Activated CD8-positive, alpha-beta T cell treated with anti-CD3 and anti-CD28 coated beads for 36 hours (primary cell): ENCODE measurements at regions not wholly inside any gene's neighbourhood (a gene's known extent, or its start where the extent isn't known, plus 50 kb on each side); places are given as distances from the start of the nearest gene placed in this dataset.

Experiments used
- ATAC-seq: fragments of 200-7000 bp; cut with Tn5 transposase; one replicate; pipeline ENCODE4 v1.10.0; 2021; ENCODE audit warnings: mild to moderate bottlenecking, moderate library complexity
- CTCF ChIA-PET: fragments of 350-600 bp; sonication (Branson Sonifier 250); formaldehyde crosslinking; loops from one replicate; lab custom pipeline; 2021; ENCODE audit warnings: antibody characterized with exemption; lab: Charles Lee
- POLR2A ChIA-PET: fragments of 350-600 bp; sonication (Branson Sonifier 250); formaldehyde crosslinking; loops from one replicate; lab custom pipeline; 2021; ENCODE audit warnings: antibody characterized with exemption; lab: Charles Lee
- DNase-seq: peaks from one replicate; pipeline ENCODE4 v3.0.0-alpha.2; 2020
- H3K27ac Mint-ChIP-seq: one replicate; pipeline ENCODE4 v1.8.0; 2021; ENCODE audit warnings: mild to moderate bottlenecking, mixed read lengths
- H3K27me3 Mint-ChIP-seq: one replicate; pipeline ENCODE4 v1.8.0; 2021; ENCODE audit warnings: mixed read lengths
- H3K36me3 Mint-ChIP-seq: one replicate; pipeline ENCODE4 v1.8.0; 2021; ENCODE audit warnings: low read depth, mixed read lengths
- H3K4me1 Mint-ChIP-seq: one replicate; pipeline ENCODE4 v1.8.0; 2021; ENCODE audit warnings: low read depth, mixed read lengths
- H3K4me3 Mint-ChIP-seq: one replicate; pipeline ENCODE4 v1.8.0; 2021; ENCODE audit warnings: mild to moderate bottlenecking, moderate library complexity, mixed read lengths
- H3K9me3 Mint-ChIP-seq: one replicate; pipeline ENCODE4 v1.8.0; 2021; ENCODE audit warnings: mixed read lengths
- CTCF ChIP-seq: fragments of 200-600 bp; IDR thresholded peaks from one replicate; pipeline ENCODE4 v1.8.0; 2022; ENCODE audit warnings: antibody characterized with exemption, mild to moderate bottlenecking
- intact Hi-C: fragments of 100-400 bp; cut with micrococcal nuclease; formaldehyde crosslinking; loops from one replicate; pipeline ENCODE4 v1.10.0; 2022

GRCh38 chr5:23318960-23319359 lies 188.4 kb upstream of the PRDM9 start:
- TF ChIP-seq CTCF: no peak
- POLR2A ChIA-PET: no interaction called here
- Mint-ChIP-seq H3K9me3 (peaks cover 20% of the 10 kb centered on the region), H3K27ac (no peak overlapping the region), H3K27me3 (no peaks in the 10 kb centered on the region), H3K36me3 (no peaks in the 10 kb centered on the region), H3K4me1 (no peaks in the 10 kb centered on the region), H3K4me3 (no peak overlapping the region)
- intact Hi-C loops: no loop called here
- ATAC-seq (no peak), DNase-seq (no peak)
- CTCF ChIA-PET: no interaction called here

DNA sequence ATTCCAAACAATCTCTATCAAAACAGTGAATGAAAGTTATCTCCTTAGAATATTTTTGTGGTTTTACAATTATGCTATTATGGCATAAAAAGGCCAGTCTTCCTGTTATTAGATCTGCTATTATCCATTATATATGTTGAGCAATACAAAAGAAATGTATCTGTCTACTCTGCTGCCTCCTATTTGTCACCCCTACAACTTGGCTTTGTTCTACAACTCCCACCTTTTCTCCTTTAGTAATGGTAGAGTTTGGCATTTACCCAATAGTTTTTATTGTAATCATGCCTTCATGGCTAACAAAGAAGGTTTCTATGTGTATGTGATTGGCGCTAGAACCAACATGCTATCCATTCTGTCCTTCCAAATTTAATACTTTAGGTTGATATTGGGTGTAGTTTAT lies 189.2 kb upstream of the PRDM9 start:
- no peaks in the 10 kb centered on the region for H3K36me3 Mint-ChIP-seq
- H3K27ac Mint-ChIP-seq: no peak overlapping the region
- DNase-seq (no peak), ATAC-seq (no peak)
- intact Hi-C loops: no loop called here
- no peak for TF ChIP-seq CTCF
- no peaks in the 10 kb centered on the region for H3K27me3 Mint-ChIP-seq
- ChIA-PET CTCF (no interaction called here), POLR2A (no interaction called here)
- no peaks in the 10 kb centered on the region for H3K4me1 Mint-ChIP-seq
- no peak overlapping the region for H3K4me3 Mint-ChIP-seq
- peaks cover 18% of the 10 kb centered on the region for H3K9me3 Mint-ChIP-seq

- intact Hi-C loops: no loop called here
- peaks cover 23% of the 10 kb centered on the region for H3K9me3 Mint-ChIP-seq
- no peak overlapping the region for H3K4me3 Mint-ChIP-seq
- no peak for DNase-seq
- CTCF ChIA-PET: no interaction called here
- H3K27ac Mint-ChIP-seq: no peak overlapping the region
- POLR2A ChIA-PET: no interaction called here
- H3K4me1 Mint-ChIP-seq: no peaks in the 10 kb centered on the region
- H3K27me3 Mint-ChIP-seq: no peaks in the 10 kb centered on the region
- TF ChIP-seq CTCF: no peak
- no peaks in the 10 kb centered on the region for H3K36me3 Mint-ChIP-seq
- ATAC-seq: no peak
Measured at GRCh38 chr5:23316060-23316591, 191.3 kb upstream of the PRDM9 start.

- Mint-ChIP-seq H3K36me3 (no peaks in the 10 kb centered on the region), H3K27me3 (no peaks in the 10 kb centered on the region), H3K9me3 (peaks cover 27% of the 10 kb centered on the region), H3K4me3 (no peak overlapping the region), H3K27ac (no peak overlapping the region), H3K4me1 (no peaks in the 10 kb centered on the region)
- TF ChIP-seq CTCF: no peak
- no peak for ATAC-seq
- intact Hi-C loops: no loop called here
- ChIA-PET POLR2A (no interaction called here), CTCF (no interaction called here)
- DNase-seq: no peak
Measured at GRCh38 chr5:23314827-23315226, 192.6 kb upstream of the PRDM9 start.

- no peak for TF ChIP-seq CTCF
- no peaks in the 10 kb centered on the region for H3K27me3 Mint-ChIP-seq
- intact Hi-C loops: no loop called here
- H3K4me1 Mint-ChIP-seq: no peaks in the 10 kb centered on the region
- no peak overlapping the region for H3K27ac Mint-ChIP-seq
- CTCF ChIA-PET: interaction anchor here (1.4 kb wide), 1 partner anchor 96 kb away, joined by 3 read pairs; no protein-coding TSS in a partner anchor
- DNase-seq: no peak
- ATAC-seq: no peak
- peaks cover 20% of the 10 kb centered on the region for H3K9me3 Mint-ChIP-seq
- POLR2A ChIA-PET: no interaction called here
- no peak overlapping the region for H3K4me3 Mint-ChIP-seq
- H3K36me3 Mint-ChIP-seq: no peaks in the 10 kb centered on the region
Measured at GRCh38 chr5:23305055-23305454, 202.4 kb upstream of the PRDM9 start.
